K562 (cell line): ENCODE measurements at regions not wholly inside any gene's neighbourhood (a gene's known extent, or its start where the extent isn't known, plus 50 kb on each side); places are given as distances from the start of the nearest gene placed in this dataset.

Experiments
- ATAC-seq: fragments of 200-7000 bp; cut with Tn5 transposase; 3 replicates; pipeline ENCODE4 v1.9.1; 2020; ENCODE audit warnings: moderate library complexity
- BruUV-seq: library from RNA; stranded (reverse); fragments of 400-500 nt; replicated peaks from 2 replicates; lab custom pipeline; 2021; lab: Mats Ljungman, UMichigan
- CTCF ChIA-PET: fragments of 300-600 bp; formaldehyde crosslinking; extraction: SDS; loops from one replicate; lab custom pipeline; 2021; ENCODE audit warnings: low intra/inter-chr PET ratio; lab: Yijun Ruan, JAX
- POLR2A ChIA-PET: fragments of 300-600, 350-650 bp; sonication (Branson Sonifier 250); formaldehyde crosslinking; extraction: SDS; loops from one replicate; lab custom pipeline; 2021; ENCODE audit warnings: antibody characterized with exemption, inconsistent platforms; lab: Yijun Ruan, JAX
- DNase-seq, 4 experiments: peaks; one replicate each; pipeline versions ENCODE4 v3.0.0 to v3.0.0-alpha.2; 2011 to 2018; ENCODE audit warnings: low spot score in 3 of 4, mixed read lengths in 3 of 4; ENCODE audit errors: extremely low read depth in 1 of 4
- FAIRE-seq: peaks from 2 replicates; lab custom pipeline; 2011; peaks lifted over from hg19 to GRCh38; lab: Jason Lieb, UNC
- H2AFZ ChIP-seq: 2 replicates; pipeline ENCODE4 v1.6.0; 2011; ENCODE audit warnings: low read depth, low read length, control low read depth, inconsistent platforms
- H3K27ac ChIP-seq: fragments of 200-600 bp; 3 replicates; pipeline ENCODE4 v1.8.0; 2011; ENCODE audit warnings: low read depth, mild to moderate bottlenecking, control low read depth, inconsistent platforms, low read length, moderate library complexity, mixed read lengths; ENCODE audit errors: extremely low read depth
- H3K27me3 ChIP-seq, 2 experiments: fragments of 300-600 bp in 1 of 2; 2 replicates in 1 of 2; 3 replicates in 1 of 2; pipeline versions ENCODE4 v1.6.0 to v1.8.0; 2011; ENCODE audit warnings: inconsistent platforms in 2 of 2, low read length in 2 of 2, mild to moderate bottlenecking in 1 of 2, mixed read lengths in 1 of 2, moderate library complexity in 1 of 2; ENCODE audit not compliant: control insufficient read depth in 2 of 2, insufficient read depth in 2 of 2
- H3K36me3 ChIP-seq: fragments of 300-600 bp; 3 replicates; pipeline ENCODE4 v1.8.0; 2011; ENCODE audit warnings: mild to moderate bottlenecking, low read length, inconsistent platforms; ENCODE audit not compliant: control insufficient read depth, insufficient read depth
- H3K4me1 ChIP-seq, 2 experiments: fragments of 200-600 bp in 1 of 2; replicated peaks in 1 of 2; 2 replicates in 1 of 2; 3 replicates in 1 of 2; pipeline versions ENCODE4 v1.5.1 to v1.8.0; 2011; ENCODE audit warnings: inconsistent platforms in 2 of 2, low read length in 2 of 2, mild to moderate bottlenecking in 1 of 2, mixed read lengths in 1 of 2, moderate library complexity in 1 of 2; ENCODE audit not compliant: control insufficient read depth in 2 of 2, insufficient read depth in 2 of 2
- H3K4me2 ChIP-seq: 2 replicates; pipeline ENCODE4 v1.6.1; 2011; ENCODE audit warnings: low read length, control low read depth, inconsistent platforms, mixed read lengths; ENCODE audit not compliant: insufficient read depth
- H3K4me3 ChIP-seq: fragments of 200-600 bp; sonication (generic), shearing (Covaris generic); 2 replicates; pipeline ENCODE4 v1.5.1; 2016; ENCODE audit warnings: control low read depth, inconsistent platforms
- H3K79me2 ChIP-seq: fragments of 200-600 bp; 3 replicates; pipeline ENCODE4 v1.8.0; 2011; ENCODE audit warnings: low read length, inconsistent platforms; ENCODE audit not compliant: control insufficient read depth, insufficient read depth
- H3K9ac ChIP-seq, 2 experiments: 2 replicates each; pipeline versions ENCODE4 v1.6.0 to v1.6.1; 2011; ENCODE audit warnings: low read depth in 2 of 2, low read length in 2 of 2, control low read depth in 1 of 2, inconsistent platforms in 1 of 2, mild to moderate bottlenecking in 1 of 2, mixed read lengths in 1 of 2; ENCODE audit not compliant: insufficient read depth in 1 of 2
- H3K9me1 ChIP-seq: one replicate; pipeline ENCODE4 v1.6.0; 2011; ENCODE audit warnings: inconsistent platforms, mild to moderate bottlenecking, low read length, moderate library complexity; ENCODE audit not compliant: control insufficient read depth, insufficient read depth
- H3K9me3 ChIP-seq: replicated peaks from 2 replicates; pipeline ENCODE4 v1.5.1; 2011; ENCODE audit warnings: low read depth, low read length, inconsistent platforms; ENCODE audit not compliant: control insufficient read depth, insufficient read depth
- H4K20me1 ChIP-seq: replicated peaks from 2 replicates; pipeline ENCODE4 v1.6.1; 2011; ENCODE audit warnings: low read length, inconsistent platforms, mixed read lengths; ENCODE audit not compliant: control insufficient read depth, insufficient read depth
- CUX1 ChIP-seq: fragments of 200-800 bp; sonication (Bioruptor generic); IDR thresholded peaks from 2 replicates; pipeline ENCODE4 v1.6.1; 2016; ENCODE audit warnings: missing genetic modification characterization, missing compliant biosample characterization
- JUND ChIP-seq, 2 experiments: IDR thresholded peaks; 2 replicates in 1 of 2; 3 replicates in 1 of 2; pipeline ENCODE4 v1.6.1; 2011; ENCODE audit warnings: borderline replicate concordance in 2 of 2, low read depth in 2 of 2, low read length in 2 of 2, improper control_type of control experiment in 1 of 2, missing biosample characterization in 1 of 2, missing genetic modification characterization in 1 of 2, missing genetic modification reagents in 1 of 2
- KLF1 ChIP-seq: fragments of 450-650 bp; IDR thresholded peaks from 2 replicates; pipeline ENCODE4 v1.6.1; 2016; ENCODE audit warnings: missing genetic modification characterization, missing compliant biosample characterization
- RBBP5 ChIP-seq: fragments of 200-600 bp; sonication (generic); IDR thresholded peaks from 2 replicates; pipeline ENCODE4 v1.6.1; 2012; ENCODE audit warnings: borderline replicate concordance, mild to moderate bottlenecking, low read length, control low read depth, inconsistent platforms; ENCODE audit not compliant: insufficient read depth, poor library complexity, severe bottlenecking
- ZBTB26 ChIP-seq: fragments of 450-650 bp; formaldehyde crosslinking; IDR thresholded peaks from 2 replicates; pipeline ENCODE4 v1.4.0; 2022; ENCODE audit warnings: missing genetic modification characterization
- ZNF184 ChIP-seq: sonication (generic); formaldehyde crosslinking; IDR thresholded peaks from 2 replicates; pipeline ENCODE4 v1.5.0; 2020; ENCODE audit warnings: missing genetic modification reagents
- in situ Hi-C: fragments of 300-500 bp; cut with MboI; formaldehyde crosslinking; loops from 4 replicates; pipeline ENCODE4 v1.15.0; 2018; ENCODE audit warnings: inconsistent platforms, mixed read lengths
- intact Hi-C: fragments of 100-400 bp; cut with micrococcal nuclease; formaldehyde crosslinking; loops from 2 replicates; pipeline ENCODE4 v1.14.2; 2022

- no peak overlapping the region for H3K4me2 ChIP-seq
- H2AFZ ChIP-seq, result no peak overlapping the region
- H3K9me1 ChIP-seq, result no peaks in the 10 kb centered on the region
- intact Hi-C loops, result no loop called here
- H3K4me3 ChIP-seq, result no peak overlapping the region
- no TSS peak for BruUV-seq
- TF ChIP-seq ZBTB26 (CRISPR knock-in tag) (no peak), KLF1 (tag) (no peak), JUND (IDR thresholded peaks at IDR 0.05; ENCODE audit: borderline replicate concordance, low read depth, low read length) (no peak), JUND (tag; IDR thresholded peaks at IDR 0.05; ENCODE audit: borderline replicate concordance, low read depth, low read length) (no peak), ZNF184 (no peak), RBBP5 (no peak), CUX1 (CRISPR knock-in tag) (no peak)
- no peaks in the 10 kb centered on the region for H3K36me3 ChIP-seq
- DNase-seq, result no peak
- POLR2A ChIA-PET, result no interaction called here
- ATAC-seq, result no peak
- CTCF ChIA-PET, result no interaction called here
- no peak overlapping the region for H3K27ac ChIP-seq
- FAIRE-seq, result no peak
- H3K79me2 ChIP-seq, result no peaks in the 10 kb centered on the region
- H4K20me1 ChIP-seq, result no peaks in the 10 kb centered on the region
- no peaks in the 10 kb centered on the region for H3K27me3 ChIP-seq
- no peaks in the 10 kb centered on the region for H3K4me1 ChIP-seq
- H3K9ac ChIP-seq, result no peak overlapping the region
- in situ Hi-C loops, result no loop called here
- no peaks in the 10 kb centered on the region for H3K9me3 ChIP-seq
These were observed 235.1 kb upstream of the DIO2 start for GRCh38 chr14:80446356-80446755.
